ENCODE measurements at regions not wholly inside any gene's neighbourhood (a gene's known extent, or its start where the extent isn't known, plus 50 kb on each side); places are given as distances from the start of the nearest gene placed in this dataset.

DNA sequence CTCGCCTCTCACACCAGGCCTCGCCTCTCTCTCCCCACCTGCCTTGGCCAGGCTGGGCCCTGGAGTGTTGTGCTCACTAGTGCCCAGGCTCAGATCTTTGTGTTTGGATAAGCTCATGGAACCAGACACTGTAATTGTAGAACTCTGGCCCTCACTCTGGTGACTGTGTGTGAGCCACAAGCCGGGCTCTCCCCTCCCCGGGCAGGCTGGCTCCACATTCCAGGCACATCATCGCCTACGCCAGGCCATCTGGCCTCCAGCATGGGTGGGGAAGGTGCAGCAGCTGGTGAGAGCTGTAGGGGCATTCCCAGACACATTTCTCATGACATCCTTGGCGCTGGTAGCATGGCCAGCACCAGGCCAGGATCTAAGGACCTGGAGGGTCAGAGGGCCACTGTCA lies 202.3 kb downstream of the RAB11FIP4 start:
- TF ChIP-seq, protein P1, sequence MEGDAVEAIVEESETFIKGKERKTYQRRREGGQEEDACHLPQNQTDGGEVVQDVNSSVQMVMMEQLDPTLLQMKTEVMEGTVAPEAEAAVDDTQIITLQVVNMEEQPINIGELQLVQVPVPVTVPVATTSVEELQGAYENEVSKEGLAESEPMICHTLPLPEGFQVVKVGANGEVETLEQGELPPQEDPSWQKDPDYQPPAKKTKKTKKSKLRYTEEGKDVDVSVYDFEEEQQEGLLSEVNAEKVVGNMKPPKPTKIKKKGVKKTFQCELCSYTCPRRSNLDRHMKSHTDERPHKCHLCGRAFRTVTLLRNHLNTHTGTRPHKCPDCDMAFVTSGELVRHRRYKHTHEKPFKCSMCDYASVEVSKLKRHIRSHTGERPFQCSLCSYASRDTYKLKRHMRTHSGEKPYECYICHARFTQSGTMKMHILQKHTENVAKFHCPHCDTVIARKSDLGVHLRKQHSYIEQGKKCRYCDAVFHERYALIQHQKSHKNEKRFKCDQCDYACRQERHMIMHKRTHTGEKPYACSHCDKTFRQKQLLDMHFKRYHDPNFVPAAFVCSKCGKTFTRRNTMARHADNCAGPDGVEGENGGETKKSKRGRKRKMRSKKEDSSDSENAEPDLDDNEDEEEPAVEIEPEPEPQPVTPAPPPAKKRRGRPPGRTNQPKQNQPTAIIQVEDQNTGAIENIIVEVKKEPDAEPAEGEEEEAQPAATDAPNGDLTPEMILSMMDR (IDR thresholded peaks at IDR 0.05): no peak
- TF ChIP-seq, protein P2, sequence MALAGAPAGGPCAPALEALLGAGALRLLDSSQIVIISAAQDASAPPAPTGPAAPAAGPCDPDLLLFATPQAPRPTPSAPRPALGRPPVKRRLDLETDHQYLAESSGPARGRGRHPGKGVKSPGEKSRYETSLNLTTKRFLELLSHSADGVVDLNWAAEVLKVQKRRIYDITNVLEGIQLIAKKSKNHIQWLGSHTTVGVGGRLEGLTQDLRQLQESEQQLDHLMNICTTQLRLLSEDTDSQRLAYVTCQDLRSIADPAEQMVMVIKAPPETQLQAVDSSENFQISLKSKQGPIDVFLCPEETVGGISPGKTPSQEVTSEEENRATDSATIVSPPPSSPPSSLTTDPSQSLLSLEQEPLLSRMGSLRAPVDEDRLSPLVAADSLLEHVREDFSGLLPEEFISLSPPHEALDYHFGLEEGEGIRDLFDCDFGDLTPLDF (CRISPR knock-in tag; IDR thresholded peaks at IDR 0.05): no peak
- TF ChIP-seq, protein P3, sequence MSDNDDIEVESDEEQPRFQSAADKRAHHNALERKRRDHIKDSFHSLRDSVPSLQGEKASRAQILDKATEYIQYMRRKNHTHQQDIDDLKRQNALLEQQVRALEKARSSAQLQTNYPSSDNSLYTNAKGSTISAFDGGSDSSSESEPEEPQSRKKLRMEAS (CRISPR knock-in tag; IDR thresholded peaks at IDR 0.05): no peak
- no peak for TF ChIP-seq CREB1 (CRISPR knock-in tag; IDR thresholded peaks at IDR 0.05)
- TF ChIP-seq, protein P4, sequence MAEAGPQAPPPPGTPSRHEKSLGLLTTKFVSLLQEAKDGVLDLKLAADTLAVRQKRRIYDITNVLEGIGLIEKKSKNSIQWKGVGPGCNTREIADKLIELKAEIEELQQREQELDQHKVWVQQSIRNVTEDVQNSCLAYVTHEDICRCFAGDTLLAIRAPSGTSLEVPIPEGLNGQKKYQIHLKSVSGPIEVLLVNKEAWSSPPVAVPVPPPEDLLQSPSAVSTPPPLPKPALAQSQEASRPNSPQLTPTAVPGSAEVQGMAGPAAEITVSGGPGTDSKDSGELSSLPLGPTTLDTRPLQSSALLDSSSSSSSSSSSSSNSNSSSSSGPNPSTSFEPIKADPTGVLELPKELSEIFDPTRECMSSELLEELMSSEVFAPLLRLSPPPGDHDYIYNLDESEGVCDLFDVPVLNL (CRISPR knock-in tag; IDR thresholded peaks at IDR 0.05; ENCODE audit: borderline replicate concordance, low read depth): no peak

All from WTC11 (cell line).